ENCODE measurements at regions not wholly inside any gene's neighbourhood (a gene's known extent, or its start where the extent isn't known, plus 50 kb on each side); places are given as distances from the start of the nearest gene placed in this dataset.

GRCh38 chr3:177833332-177833731 lies 636.0 kb upstream of the TBL1XR1 start:
- Histone ChIP-seq H3K9ac (ENCODE audit: low read depth, low read length) (no peak overlapping the region), H3K4me3 (ENCODE audit: low read length) (no peak overlapping the region), H3K9me3 (ENCODE audit: insufficient read depth, low read depth, low read length) (no peaks in the 10 kb centered on the region), H3K27me3 (ENCODE audit: insufficient read depth, low read length) (no peaks in the 10 kb centered on the region), H3K27ac (ENCODE audit: low read depth, low read length) (no peak overlapping the region), H3K4me1 (ENCODE audit: insufficient read depth, low read length) (no peaks in the 10 kb centered on the region), H3K36me3 (ENCODE audit: insufficient read depth, low read length) (no peaks in the 10 kb centered on the region)
- 92% methylated on average over 2 of the region's 2 CpGs for WGBS

- Histone ChIP-seq H3K36me3 (ENCODE audit: insufficient read depth, low read length) (no peaks in the 10 kb centered on the region), H3K4me1 (ENCODE audit: insufficient read depth, low read length) (no peaks in the 10 kb centered on the region), H3K9ac (ENCODE audit: low read depth, low read length) (no peak overlapping the region), H3K27ac (ENCODE audit: low read depth, low read length) (no peak overlapping the region), H3K9me3 (ENCODE audit: insufficient read depth, low read depth, low read length) (no peaks in the 10 kb centered on the region), H3K27me3 (ENCODE audit: insufficient read depth, low read length) (no peaks in the 10 kb centered on the region), H3K4me3 (ENCODE audit: low read length) (no peak overlapping the region)
- WGBS, result 60% methylated on average over 2 of the region's 2 CpGs
Measured at GRCh38 chr3:177835008-177835407, 637.7 kb upstream of the TBL1XR1 start.

GRCh38 chr3:177835917-177836316 lies 638.6 kb upstream of the TBL1XR1 start:
- no peaks in the 10 kb centered on the region for H3K4me1 ChIP-seq (ENCODE audit: insufficient read depth, low read length)
- H3K9ac ChIP-seq (ENCODE audit: low read depth, low read length), result no peak overlapping the region
- no peak overlapping the region for H3K27ac ChIP-seq (ENCODE audit: low read depth, low read length)
- H3K4me3 ChIP-seq (ENCODE audit: low read length), result no peak overlapping the region
- no peaks in the 10 kb centered on the region for H3K36me3 ChIP-seq (ENCODE audit: insufficient read depth, low read length)
- 88% methylated on average over 1 of the region's 1 CpG for WGBS
- H3K27me3 ChIP-seq (ENCODE audit: insufficient read depth, low read length), result no peaks in the 10 kb centered on the region
- H3K9me3 ChIP-seq (ENCODE audit: insufficient read depth, low read depth, low read length), result no peaks in the 10 kb centered on the region

- Histone ChIP-seq H3K27me3 (ENCODE audit: insufficient read depth, low read length) (no peaks in the 10 kb centered on the region), H3K9me3 (ENCODE audit: insufficient read depth, low read depth, low read length) (no peaks in the 10 kb centered on the region), H3K4me3 (ENCODE audit: low read length) (no peak overlapping the region), H3K36me3 (ENCODE audit: insufficient read depth, low read length) (no peaks in the 10 kb centered on the region), H3K27ac (ENCODE audit: low read depth, low read length) (no peak overlapping the region), H3K4me1 (ENCODE audit: insufficient read depth, low read length) (no peaks in the 10 kb centered on the region), H3K9ac (ENCODE audit: low read depth, low read length) (no peak overlapping the region)
- WGBS, result 93% methylated on average over 4 of the region's 5 CpGs
Measured at GRCh38 chr3:177836671-177837070, 639.4 kb upstream of the TBL1XR1 start.

- no peaks in the 10 kb centered on the region for H3K27me3 ChIP-seq (ENCODE audit: insufficient read depth, low read length)
- no peaks in the 10 kb centered on the region for H3K9me3 ChIP-seq (ENCODE audit: insufficient read depth, low read depth, low read length)
- no peaks in the 10 kb centered on the region for H3K36me3 ChIP-seq (ENCODE audit: insufficient read depth, low read length)
- no peak overlapping the region for H3K4me3 ChIP-seq (ENCODE audit: low read length)
- WGBS, result 94% methylated on average over 5 of the region's 5 CpGs
- no peak overlapping the region for H3K27ac ChIP-seq (ENCODE audit: low read depth, low read length)
- no peak overlapping the region for H3K9ac ChIP-seq (ENCODE audit: low read depth, low read length)
- H3K4me1 ChIP-seq (ENCODE audit: insufficient read depth, low read length), result no peaks in the 10 kb centered on the region
Measured at GRCh38 chr3:177837951-177838655, 640.8 kb upstream of the TBL1XR1 start.

GRCh38 chr3:177838766-177839350 lies 641.6 kb upstream of the TBL1XR1 start:
- Histone ChIP-seq H3K27me3 (ENCODE audit: insufficient read depth, low read length) (no peaks in the 10 kb centered on the region), H3K4me3 (ENCODE audit: low read length) (no peak overlapping the region), H3K27ac (ENCODE audit: low read depth, low read length) (no peak overlapping the region), H3K9ac (ENCODE audit: low read depth, low read length) (no peak overlapping the region), H3K36me3 (ENCODE audit: insufficient read depth, low read length) (no peaks in the 10 kb centered on the region), H3K4me1 (ENCODE audit: insufficient read depth, low read length) (no peaks in the 10 kb centered on the region), H3K9me3 (ENCODE audit: insufficient read depth, low read depth, low read length) (no peaks in the 10 kb centered on the region)
- 85% methylated on average over 7 of the region's 7 CpGs for WGBS

- 80% methylated on average over 1 of the region's 1 CpG for WGBS
- H3K27me3 ChIP-seq (ENCODE audit: insufficient read depth, low read length), result no peaks in the 10 kb centered on the region
- no peaks in the 10 kb centered on the region for H3K9me3 ChIP-seq (ENCODE audit: insufficient read depth, low read depth, low read length)
- H3K36me3 ChIP-seq (ENCODE audit: insufficient read depth, low read length), result no peaks in the 10 kb centered on the region
- no peaks in the 10 kb centered on the region for H3K4me1 ChIP-seq (ENCODE audit: insufficient read depth, low read length)
- H3K27ac ChIP-seq (ENCODE audit: low read depth, low read length), result no peak overlapping the region
- no peak overlapping the region for H3K9ac ChIP-seq (ENCODE audit: low read depth, low read length)
- H3K4me3 ChIP-seq (ENCODE audit: low read length), result no peak overlapping the region
Measured at GRCh38 chr3:177842302-177842701, 645.0 kb upstream of the TBL1XR1 start.

- Histone ChIP-seq H3K36me3 (ENCODE audit: insufficient read depth, low read length) (no peaks in the 10 kb centered on the region), H3K9ac (ENCODE audit: low read depth, low read length) (no peak overlapping the region), H3K4me3 (ENCODE audit: low read length) (no peak overlapping the region), H3K27me3 (ENCODE audit: insufficient read depth, low read length) (no peaks in the 10 kb centered on the region), H3K4me1 (ENCODE audit: insufficient read depth, low read length) (no peaks in the 10 kb centered on the region), H3K27ac (ENCODE audit: low read depth, low read length) (no peak overlapping the region), H3K9me3 (ENCODE audit: insufficient read depth, low read depth, low read length) (no peaks in the 10 kb centered on the region)
- WGBS, result over 99% methylated on average over 8 of the region's 8 CpGs
Measured at GRCh38 chr3:177842743-177843734, 645.8 kb upstream of the TBL1XR1 start.

GRCh38 chr3:177852001-177852807 lies 654.9 kb upstream of the TBL1XR1 start:
- 93% methylated on average over 3 of the region's 3 CpGs for WGBS
- Histone ChIP-seq H3K4me3 (ENCODE audit: low read length) (no peak overlapping the region), H3K9me3 (ENCODE audit: insufficient read depth, low read depth, low read length) (no peaks in the 10 kb centered on the region)

GRCh38 chr3:177855021-177855420 lies 657.7 kb upstream of the TBL1XR1 start:
- Histone ChIP-seq H3K27ac (ENCODE audit: low read depth, low read length) (no peak overlapping the region), H3K36me3 (ENCODE audit: insufficient read depth, low read length) (no peaks in the 10 kb centered on the region), H3K27me3 (ENCODE audit: insufficient read depth, low read length) (no peaks in the 10 kb centered on the region), H3K9me3 (ENCODE audit: insufficient read depth, low read depth, low read length) (no peaks in the 10 kb centered on the region), H3K9ac (ENCODE audit: low read depth, low read length) (no peak overlapping the region), H3K4me3 (ENCODE audit: low read length) (no peak overlapping the region), H3K4me1 (ENCODE audit: insufficient read depth, low read length) (no peaks in the 10 kb centered on the region)
- 97% methylated on average over 2 of the region's 2 CpGs for WGBS

More at GRCh38 chr3:177852001-177852807, 654.9 kb upstream of the TBL1XR1 start:
- Histone ChIP-seq H3K9ac (ENCODE audit: low read depth, low read length) (no peak overlapping the region), H3K27ac (ENCODE audit: low read depth, low read length) (no peak overlapping the region), H3K27me3 (ENCODE audit: insufficient read depth, low read length) (no peaks in the 10 kb centered on the region), H3K4me1 (ENCODE audit: insufficient read depth, low read length) (no peaks in the 10 kb centered on the region), H3K36me3 (ENCODE audit: insufficient read depth, low read length) (no peaks in the 10 kb centered on the region)

Measured in HUES64 (cell line).